Ectodermal cell (in vitro differentiated cells): ENCODE measurements at regions not wholly inside any gene's neighbourhood (a gene's known extent, or its start where the extent isn't known, plus 50 kb on each side); places are given as distances from the start of the nearest gene placed in this dataset.

Experiments
- H3K27ac ChIP-seq: 2 replicates; pipeline ENCODE4 v1.7.0; 2013; ENCODE audit warnings: mild to moderate bottlenecking, low read depth, low read length; ENCODE audit not compliant: insufficient read depth, poor library complexity, severe bottlenecking
- H3K27me3 ChIP-seq: 2 replicates; pipeline ENCODE4 v1.7.0; 2013; ENCODE audit warnings: mild to moderate bottlenecking, low read length; ENCODE audit not compliant: insufficient read depth, control insufficient read depth, poor library complexity, severe bottlenecking
- H3K36me3 ChIP-seq: one replicate; pipeline ENCODE4 v1.7.0; 2013; ENCODE audit warnings: low read length; ENCODE audit not compliant: control insufficient read depth, insufficient read depth
- H3K4me1 ChIP-seq: one replicate; pipeline ENCODE4 v1.7.0; 2013; ENCODE audit warnings: low read length; ENCODE audit not compliant: control insufficient read depth, insufficient read depth
- H3K4me3 ChIP-seq: 2 replicates; pipeline ENCODE4 v1.7.0; 2013; ENCODE audit warnings: low read depth, low read length, control low read depth; ENCODE audit not compliant: insufficient read depth
- H3K9me3 ChIP-seq: 2 replicates; pipeline ENCODE4 v1.7.0; 2013; ENCODE audit warnings: mild to moderate bottlenecking, low read length, moderate library complexity; ENCODE audit not compliant: control insufficient read depth
- WGBS, 2 experiments: methylation state at CpG; one replicate each; pipeline ENCODE4 v1.1.7; 2013; ENCODE audit warnings: missing lambda C conversion rate in 2 of 2; 5-methylcytosine and 5-hydroxymethylcytosine counted together

DNA sequence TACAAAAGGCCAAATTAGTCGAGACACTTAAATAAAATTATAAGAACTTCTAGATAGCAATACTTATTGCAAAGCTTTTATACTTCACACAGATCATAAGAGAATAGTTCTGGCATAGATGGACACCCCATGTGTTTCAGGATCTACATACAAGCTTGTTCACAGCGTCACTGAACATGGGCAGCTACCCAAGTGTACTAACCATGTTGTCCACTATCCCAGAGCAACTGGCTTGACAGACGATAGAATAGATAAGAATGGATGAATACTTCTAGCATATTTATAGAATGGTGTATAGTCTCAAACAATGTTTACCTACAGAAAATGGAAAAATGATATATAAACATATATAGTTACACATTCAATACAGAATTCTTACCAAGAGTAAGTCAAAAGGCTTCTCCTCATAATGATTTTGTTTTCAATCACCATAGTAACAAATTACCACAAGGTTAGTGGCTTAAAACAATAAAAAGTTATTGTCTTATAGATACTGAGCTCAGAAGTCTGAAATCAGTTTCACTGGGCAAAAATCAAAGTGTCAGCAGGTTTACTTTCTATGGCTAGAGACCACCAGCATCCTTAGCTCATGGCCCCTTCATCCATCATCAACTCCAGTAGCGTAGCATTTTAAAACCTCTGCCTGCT, 446.7 kb downstream of the DMRTA1 start:
- 90% methylated on average over 3 of the region's 4 CpGs for WGBS, 2 experiments
- Histone ChIP-seq H3K27me3 (no peaks in the 10 kb centered on the region), H3K27ac (no peak overlapping the region), H3K4me1 (no peaks in the 10 kb centered on the region), H3K4me3 (no peak overlapping the region), H3K9me3 (no peaks in the 10 kb centered on the region), H3K36me3 (no peaks in the 10 kb centered on the region)

DNA sequence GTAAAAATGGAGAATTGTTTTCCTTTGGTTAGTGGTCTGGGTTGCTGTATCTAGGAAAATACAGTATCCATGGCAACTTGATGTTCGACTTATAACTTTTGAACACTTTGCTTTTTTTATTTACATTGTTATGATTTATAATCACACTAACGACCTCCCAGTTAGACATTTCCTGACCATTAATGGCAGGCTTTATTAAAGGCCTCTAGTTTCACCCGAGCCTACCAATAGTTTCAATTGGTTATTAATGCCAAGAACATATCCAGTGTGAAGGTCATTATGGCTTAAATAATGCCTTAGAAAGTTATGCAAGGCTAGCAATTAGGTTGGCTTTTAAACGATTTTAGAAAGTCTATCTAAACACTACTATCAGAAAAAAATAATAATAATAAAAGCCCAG, 452.0 kb downstream of the DMRTA1 start:
- H3K4me3 ChIP-seq, result no peak overlapping the region
- H3K4me1 ChIP-seq, result no peaks in the 10 kb centered on the region
- WGBS, 2 experiments, result 67 to 100% methylated on average over 1 to 3 of the region's 4 CpGs
- H3K9me3 ChIP-seq, result no peaks in the 10 kb centered on the region
- no peak overlapping the region for H3K27ac ChIP-seq
- H3K27me3 ChIP-seq, result no peaks in the 10 kb centered on the region
- no peaks in the 10 kb centered on the region for H3K36me3 ChIP-seq

GRCh38 chr9:22911632-22912031, 465.0 kb downstream of the DMRTA1 start:
- H3K9me3 ChIP-seq, result no peaks in the 10 kb centered on the region
- H3K27ac ChIP-seq, result no peak overlapping the region
- no peak overlapping the region for H3K4me3 ChIP-seq
- 76 to 88% methylated on average over 1 of the region's 1 CpG for WGBS, 2 experiments
- H3K36me3 ChIP-seq, result no peaks in the 10 kb centered on the region
- no peaks in the 10 kb centered on the region for H3K4me1 ChIP-seq
- H3K27me3 ChIP-seq, result no peaks in the 10 kb centered on the region

- H3K36me3 ChIP-seq, result no peaks in the 10 kb centered on the region
- 87 to 90% methylated on average over 4 of the region's 4 CpGs for WGBS, 2 experiments
- no peak overlapping the region for H3K27ac ChIP-seq
- H3K27me3 ChIP-seq, result no peaks in the 10 kb centered on the region
- H3K4me3 ChIP-seq, result no peak overlapping the region
- H3K9me3 ChIP-seq, result no peaks in the 10 kb centered on the region
- no peaks in the 10 kb centered on the region for H3K4me1 ChIP-seq
These were observed 466.4 kb downstream of the DMRTA1 start for GRCh38 chr9:22913026-22913425.

DNA sequence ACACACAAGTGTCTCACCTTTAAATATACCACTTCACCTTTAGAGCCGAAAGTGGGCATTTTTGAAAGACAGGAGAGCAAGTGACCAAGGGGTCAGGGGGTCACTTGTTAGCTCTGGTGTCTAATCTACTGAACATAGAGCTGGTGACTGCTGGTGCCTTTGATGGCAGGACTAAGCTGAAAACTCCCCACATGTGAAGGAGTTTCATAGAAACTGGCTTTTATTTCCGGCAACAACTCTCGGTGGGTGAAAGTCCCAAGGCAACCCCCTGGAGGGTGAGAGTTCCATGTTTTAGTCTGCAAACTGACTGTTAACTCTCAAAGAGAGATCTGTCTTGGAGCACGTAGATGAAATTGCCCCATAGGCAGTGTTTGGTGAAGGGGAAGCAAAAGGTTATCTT, 466.9 kb downstream of the DMRTA1 start:
- Histone ChIP-seq H3K4me3 (no peak overlapping the region), H3K36me3 (no peaks in the 10 kb centered on the region), H3K4me1 (no peaks in the 10 kb centered on the region), H3K27ac (no peak overlapping the region), H3K27me3 (no peaks in the 10 kb centered on the region), H3K9me3 (no peaks in the 10 kb centered on the region)
- 71 to 72% methylated on average over 4 of the region's 4 CpGs for WGBS, 2 experiments

DNA sequence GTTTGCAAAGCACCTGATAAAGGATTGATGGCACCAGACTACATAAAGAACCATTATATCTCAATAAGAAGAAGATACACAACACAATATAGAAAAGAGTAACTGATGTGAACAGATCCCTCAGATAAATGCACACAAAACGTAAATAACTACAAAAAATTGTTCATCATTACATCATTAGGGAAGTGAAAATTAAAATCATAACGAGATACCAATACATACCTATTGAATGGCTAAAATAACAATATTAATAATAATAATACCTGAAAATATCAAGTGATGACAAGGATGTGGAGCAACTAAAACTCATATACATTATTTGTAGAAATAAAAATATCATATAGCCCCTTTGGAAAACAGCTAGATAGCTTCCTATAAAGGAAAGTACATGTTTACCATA, 469.5 kb downstream of the DMRTA1 start:
- no peak overlapping the region for H3K4me3 ChIP-seq
- no peaks in the 10 kb centered on the region for H3K9me3 ChIP-seq
- H3K27ac ChIP-seq, result no peak overlapping the region
- WGBS, 2 experiments, result 100% methylated on average over 1 of the region's 2 CpGs
- H3K36me3 ChIP-seq, result no peaks in the 10 kb centered on the region
- no peaks in the 10 kb centered on the region for H3K4me1 ChIP-seq
- H3K27me3 ChIP-seq, result no peaks in the 10 kb centered on the region

DNA sequence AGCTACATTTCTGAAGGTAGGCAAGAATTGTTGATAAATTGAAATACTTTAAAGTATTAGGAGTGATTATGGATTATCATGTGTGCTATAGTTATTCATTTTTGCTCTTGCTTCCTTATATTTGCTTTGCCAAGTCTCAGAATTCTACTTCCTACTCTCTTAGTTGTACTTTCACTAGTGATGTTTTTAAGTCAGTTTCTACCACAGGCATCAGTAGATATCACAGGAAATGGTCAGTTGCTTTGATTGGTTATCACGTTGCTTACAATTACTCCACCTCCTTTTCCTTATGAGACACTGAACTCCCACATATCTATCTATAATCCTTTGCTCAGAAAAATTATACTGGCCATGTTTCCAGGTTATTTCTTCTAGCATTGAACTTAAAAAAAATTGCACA, 472.8 kb downstream of the DMRTA1 start:
- WGBS, 2 experiments, result 92 to 94% methylated on average over 1 of the region's 1 CpG
- H3K27ac ChIP-seq, result no peak overlapping the region
- no peaks in the 10 kb centered on the region for H3K27me3 ChIP-seq
- H3K9me3 ChIP-seq, result no peaks in the 10 kb centered on the region
- H3K4me3 ChIP-seq, result no peak overlapping the region
- H3K4me1 ChIP-seq, result no peaks in the 10 kb centered on the region
- H3K36me3 ChIP-seq, result no peaks in the 10 kb centered on the region

GRCh38 chr9:22921742-22922141, 475.1 kb downstream of the DMRTA1 start:
- Histone ChIP-seq H3K27me3 (no peaks in the 10 kb centered on the region), H3K4me3 (no peak overlapping the region), H3K27ac (no peak overlapping the region), H3K36me3 (no peaks in the 10 kb centered on the region), H3K9me3 (no peaks in the 10 kb centered on the region), H3K4me1 (no peaks in the 10 kb centered on the region)
- WGBS, 2 experiments, result 92 to 94% methylated on average over 3 of the region's 3 CpGs

DNA sequence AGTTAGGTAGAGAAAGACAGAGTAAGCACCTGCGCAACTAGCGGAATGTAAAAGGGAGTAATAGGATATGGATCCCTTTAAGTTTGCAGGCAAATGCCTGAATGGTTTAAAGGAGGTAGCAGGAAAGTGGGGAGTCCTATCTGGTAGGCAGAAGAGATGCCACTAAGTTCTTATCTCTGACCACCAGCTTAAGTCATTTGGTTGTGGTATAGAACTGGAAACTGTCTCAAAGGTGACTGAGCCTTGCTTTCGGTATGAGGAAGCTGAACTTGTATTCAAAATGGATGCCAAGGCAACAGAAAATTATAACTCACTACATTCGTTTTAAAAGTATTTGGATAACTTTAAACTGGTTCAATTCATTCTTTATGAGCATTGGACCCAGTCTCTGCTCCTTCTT, 475.6 kb downstream of the DMRTA1 start:
- WGBS, 2 experiments, result 94 to 96% methylated on average over 4 of the region's 4 CpGs
- no peaks in the 10 kb centered on the region for H3K9me3 ChIP-seq
- no peak overlapping the region for H3K27ac ChIP-seq
- H3K4me1 ChIP-seq, result no peaks in the 10 kb centered on the region
- no peaks in the 10 kb centered on the region for H3K27me3 ChIP-seq
- no peak overlapping the region for H3K4me3 ChIP-seq
- H3K36me3 ChIP-seq, result no peaks in the 10 kb centered on the region

DNA sequence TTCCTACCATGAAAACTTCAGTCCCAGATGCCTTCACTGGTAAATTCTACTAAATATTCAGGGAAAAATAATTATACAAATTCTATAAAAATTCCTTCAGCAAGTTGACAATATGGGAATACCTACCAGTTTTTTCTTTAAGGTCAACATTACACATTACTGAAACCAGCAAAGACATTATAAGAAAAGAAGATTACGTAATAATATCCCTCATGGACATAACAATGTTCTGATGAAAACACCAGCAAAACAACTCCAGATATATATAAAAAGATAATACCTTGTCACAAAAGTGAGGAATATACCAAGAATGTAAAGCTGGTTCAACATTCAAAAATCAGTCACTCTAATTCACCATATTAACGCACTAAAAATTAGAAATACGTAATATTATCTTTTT, 507.9 kb downstream of the DMRTA1 start:
- Histone ChIP-seq H3K4me3 (no peak overlapping the region), H3K9me3 (no peaks in the 10 kb centered on the region), H3K36me3 (no peaks in the 10 kb centered on the region), H3K27ac (no peak overlapping the region), H3K27me3 (no peaks in the 10 kb centered on the region), H3K4me1 (no peaks in the 10 kb centered on the region)
- 96 to 98% methylated on average over 2 to 3 of the region's 3 CpGs for WGBS, 2 experiments

DNA sequence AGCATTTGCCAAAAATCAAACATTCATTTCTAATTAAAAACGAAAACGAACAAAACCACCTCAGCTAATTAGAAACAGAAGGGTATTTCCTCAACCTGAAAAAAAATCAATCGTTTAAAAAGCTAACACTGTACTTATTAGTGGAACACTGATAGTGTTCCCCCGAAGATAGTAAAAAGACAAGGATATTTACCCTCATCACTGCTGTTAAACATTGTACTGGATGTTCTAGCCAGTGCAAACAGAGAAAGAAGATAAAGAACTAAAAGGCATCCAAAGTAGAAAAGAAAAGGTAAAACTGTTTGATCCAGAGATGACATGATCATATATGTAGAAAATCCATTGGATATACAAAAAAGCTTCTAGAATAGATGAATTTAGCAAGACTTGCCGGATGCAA, 508.3 kb downstream of the DMRTA1 start:
- Histone ChIP-seq H3K4me1 (no peaks in the 10 kb centered on the region), H3K27ac (no peak overlapping the region), H3K27me3 (no peaks in the 10 kb centered on the region), H3K36me3 (no peaks in the 10 kb centered on the region), H3K9me3 (no peaks in the 10 kb centered on the region), H3K4me3 (no peak overlapping the region)
- 89 to 95% methylated on average over 4 of the region's 5 CpGs for WGBS, 2 experiments
